HG03025 (cell line): ENCODE measurements at regions not wholly inside any gene's neighbourhood (a gene's known extent, or its start where the extent isn't known, plus 50 kb on each side); places are given as distances from the start of the nearest gene placed in this dataset.

ENCODE experiments used
- ATAC-seq: cut with Tn5 transposase; IDR thresholded peaks from one replicate; pipeline ENCODE4 v1.9.1; 2021; ENCODE audit warnings: mild to moderate bottlenecking, moderate library complexity; ENCODE audit not compliant: unreplicated experiment, low FRiP score

GRCh38 chr3:73284472-73284871 is 223.0 kb downstream of the EBLN2 start:
- no peak for ATAC-seq

- no peak for ATAC-seq
Observed at GRCh38 chr3:73291541-73291940, 230.1 kb downstream of the EBLN2 start.

- no peak for ATAC-seq
Observed at GRCh38 chr3:73292220-73292619, 230.8 kb downstream of the EBLN2 start.

GRCh38 chr3:73294537-73294936 is 233.1 kb downstream of the EBLN2 start:
- ATAC-seq, result no peak

DNA sequence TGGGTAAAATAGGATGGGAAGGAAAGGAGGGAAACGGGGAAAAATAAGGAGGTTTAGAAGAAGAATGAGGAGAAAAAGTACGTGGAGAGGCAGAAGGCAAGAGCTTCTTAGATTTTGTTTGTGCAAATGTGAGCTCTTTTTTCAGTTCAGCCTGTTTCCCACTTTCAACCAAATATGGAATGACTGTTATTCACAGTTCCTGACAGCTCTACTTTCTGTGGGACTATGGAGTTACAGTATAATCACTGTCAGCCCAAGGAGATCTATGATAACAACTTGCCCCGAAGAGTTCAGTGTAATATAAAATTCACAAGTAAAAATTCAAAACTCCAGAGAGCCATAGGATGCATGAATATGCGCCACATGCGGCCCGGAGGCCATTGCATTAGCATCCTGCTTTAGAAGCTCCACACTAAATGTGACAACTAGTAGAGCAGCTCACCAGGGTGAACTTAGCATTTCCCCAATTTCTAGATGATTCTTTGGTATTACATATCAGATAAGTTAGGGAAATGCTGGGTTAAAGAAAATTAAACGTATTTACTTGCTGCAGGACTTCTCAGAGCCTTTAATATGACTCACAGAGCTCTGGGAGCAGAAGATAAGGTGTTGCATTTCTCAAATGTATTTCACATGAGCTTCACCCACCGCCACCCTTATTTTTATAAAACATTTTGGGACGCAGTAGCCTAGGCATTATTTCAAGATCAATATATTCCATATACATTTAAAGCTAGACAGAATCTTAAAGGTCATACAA is 234.6 kb downstream of the EBLN2 start:
- no peak for ATAC-seq

DNA sequence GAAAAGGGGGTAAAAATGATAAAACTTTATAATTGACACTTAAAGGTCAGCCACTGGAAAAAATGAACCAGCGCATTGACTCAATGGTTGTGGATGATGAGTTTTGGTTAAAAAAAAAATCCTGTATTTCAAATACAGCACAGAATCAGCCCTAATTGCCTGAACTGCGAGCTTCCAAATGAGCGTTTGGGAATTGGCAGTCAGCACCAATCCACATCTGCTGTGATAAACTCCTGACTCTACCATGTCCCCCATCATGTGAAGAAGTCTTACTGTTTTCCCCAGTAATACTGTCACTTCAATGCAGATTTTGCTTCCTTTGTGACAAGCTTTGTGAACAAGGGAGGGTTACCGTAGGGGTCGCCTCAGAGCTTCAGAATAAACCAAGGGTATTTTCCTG is 235.4 kb downstream of the EBLN2 start:
- no peak for ATAC-seq

GRCh38 chr3:73298243-73299183 is 237.1 kb downstream of the EBLN2 start:
- ATAC-seq, result no peak

GRCh38 chr3:73299184-73299691 is 237.8 kb downstream of the EBLN2 start:
- ATAC-seq, result no peak

DNA sequence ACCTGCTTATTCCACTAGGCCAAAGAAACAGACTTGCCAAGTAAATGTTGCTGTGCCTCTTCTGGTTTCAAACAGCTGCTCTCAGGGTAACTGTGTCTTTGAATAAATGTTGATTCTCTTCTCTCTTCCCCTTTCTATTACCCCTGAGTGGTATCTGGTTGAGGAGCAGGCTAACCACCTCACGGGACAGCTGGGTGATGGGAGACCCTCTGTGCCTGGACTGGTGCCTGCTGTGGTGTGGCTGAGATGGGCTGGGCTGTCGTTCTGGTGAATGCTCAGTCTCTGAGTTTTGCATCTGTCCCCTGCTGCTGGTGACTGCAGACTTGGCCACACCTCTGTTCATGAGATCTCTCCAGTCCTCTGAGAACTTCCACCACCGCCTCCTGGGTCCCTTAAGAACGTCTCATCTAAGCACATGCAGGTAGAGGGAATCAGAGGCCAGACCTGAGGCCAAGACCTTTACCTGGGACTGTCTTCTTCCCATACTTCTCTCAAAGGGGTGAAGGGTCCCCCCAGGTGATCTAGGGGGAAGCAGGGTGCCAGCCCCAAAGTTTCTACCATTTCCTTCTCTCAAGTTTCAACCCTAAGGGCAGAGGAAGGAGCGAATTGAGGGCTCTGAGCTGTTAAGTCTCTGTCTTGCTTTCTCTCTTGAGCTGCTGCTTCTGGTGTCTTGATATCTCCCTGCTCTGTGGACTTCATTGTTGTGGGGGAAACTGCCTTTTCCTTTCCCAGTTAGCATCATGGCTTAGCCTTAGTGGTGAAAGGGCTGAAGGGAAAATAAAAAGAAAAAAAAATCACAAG is 252.9 kb downstream of the EBLN2 start:
- peak; percentile 45 for ATAC-seq

DNA sequence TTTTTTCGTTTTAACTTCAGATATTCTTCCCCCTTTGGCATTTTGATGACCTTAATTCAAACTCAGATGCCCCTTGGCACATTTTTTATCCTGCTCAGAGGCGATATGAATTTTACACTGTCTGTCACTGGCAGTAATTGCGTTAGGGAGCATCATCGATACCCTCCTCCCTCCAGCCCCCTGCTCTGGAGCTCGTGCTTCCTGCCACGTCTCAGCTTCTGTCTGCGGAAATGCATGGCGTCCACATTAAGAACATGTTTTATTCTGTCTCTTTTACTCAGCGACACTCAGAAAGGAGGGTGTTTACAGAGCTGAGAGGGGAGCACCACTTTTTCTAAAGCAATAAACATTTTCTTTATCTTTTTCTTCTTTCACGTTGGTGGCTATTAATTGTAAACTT is 254.2 kb downstream of the EBLN2 start:
- no peak for ATAC-seq

- no peak for ATAC-seq
Observed at GRCh38 chr3:73319179-73319769, 257.8 kb downstream of the EBLN2 start.

GRCh38 chr3:73321286-73321999 is 260.0 kb downstream of the EBLN2 start:
- ATAC-seq, result no peak

DNA sequence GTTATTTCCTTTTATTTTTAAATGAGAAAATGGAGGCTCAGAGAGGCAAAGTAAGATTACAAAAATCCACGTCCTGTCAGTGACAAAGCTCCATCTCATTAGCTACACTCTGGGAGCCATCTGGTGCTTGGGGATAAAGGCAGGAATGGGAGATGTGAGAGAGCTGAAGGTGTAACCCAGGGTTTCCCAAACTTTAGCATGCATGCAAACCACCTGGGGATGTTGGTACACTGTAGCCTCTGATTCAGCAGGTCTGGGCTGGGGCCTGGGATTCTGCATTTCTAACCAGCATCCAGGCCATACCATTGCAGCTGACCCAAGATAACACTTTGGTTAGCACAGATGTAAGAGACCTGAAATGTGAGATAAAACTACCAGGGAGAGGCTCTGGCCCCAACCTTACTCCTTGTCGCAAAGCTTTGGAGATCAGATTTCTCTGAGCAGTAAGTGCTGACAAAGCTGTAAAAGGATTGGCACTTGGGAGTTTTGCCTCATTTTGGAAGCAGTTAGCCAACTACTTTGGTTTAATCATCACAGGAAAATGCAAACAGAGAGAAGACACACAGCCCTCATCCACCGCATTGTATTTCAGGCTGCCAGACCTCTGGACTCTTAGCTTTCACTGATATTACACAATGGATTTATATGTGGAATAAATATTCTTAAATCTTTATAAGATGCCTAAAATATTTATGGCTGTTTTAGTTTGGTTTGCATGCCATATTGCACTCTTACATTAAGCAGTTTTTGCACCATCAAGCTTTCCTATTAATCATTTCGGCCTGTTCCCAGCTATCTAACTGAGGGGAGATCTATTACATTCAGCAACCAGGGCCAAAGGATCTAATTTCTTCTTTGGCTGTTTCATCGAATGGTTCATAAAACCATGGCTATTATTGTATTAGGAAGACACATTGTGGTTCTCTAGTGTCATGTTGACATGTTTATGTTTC is 263.0 kb downstream of the EBLN2 start:
- ATAC-seq, result no peak

DNA sequence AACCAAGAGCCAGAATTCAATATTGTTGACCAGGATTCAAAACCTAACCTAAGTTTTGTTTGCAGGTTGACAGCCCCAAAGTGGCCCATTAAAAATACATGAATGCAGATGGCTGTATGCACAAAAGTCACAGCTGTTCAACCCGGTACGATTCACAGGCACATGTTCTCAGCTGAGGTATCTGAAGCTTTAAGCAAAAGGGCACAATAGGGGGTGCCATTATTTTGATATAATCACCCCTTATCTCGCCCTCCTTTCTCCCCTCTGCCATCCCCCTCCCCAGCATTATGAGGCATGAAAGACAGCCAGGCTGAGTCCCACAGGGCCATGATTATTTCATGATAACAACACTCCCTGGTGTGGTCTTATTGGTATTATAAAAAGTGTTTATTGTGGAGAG is 264.9 kb downstream of the EBLN2 start:
- no peak for ATAC-seq

GRCh38 chr3:73327052-73327451 is 265.6 kb downstream of the EBLN2 start:
- ATAC-seq, result no peak
